ENCODE measurements at regions not wholly inside any gene's neighbourhood (a gene's known extent, or its start where the extent isn't known, plus 50 kb on each side); places are given as distances from the start of the nearest gene placed in this dataset.

- DNase-seq (ENCODE audit: low read depth in 1 of 2, low spot score in 2 of 2) (no peak), FAIRE-seq (no peak)
- Histone ChIP-seq H2BK20ac (ENCODE audit: low read length) (no peak overlapping the region), H3K79me2 (ENCODE audit: control insufficient read depth in 1 of 2, insufficient read depth in 2 of 2, low read length in 2 of 2) (no peaks in the 10 kb centered on the region), H3K79me1 (ENCODE audit: low read depth, low read length) (no peaks in the 10 kb centered on the region), H3K9me3 (ENCODE audit: insufficient read depth in 2 of 2, low read depth in 1 of 2, low read length in 1 of 2) (no peaks in the 10 kb centered on the region), H3K4me3 (ENCODE audit: extremely low read depth in 1 of 4, insufficient read depth in 2 of 4, low read depth in 3 of 4, low read length in 4 of 4) (no peak overlapping the region), H4K91ac (replicated peaks; ENCODE audit: insufficient read length, low read length) (no peak overlapping the region), H3K36me3 (ENCODE audit: control insufficient read depth in 2 of 4, insufficient read depth in 4 of 4, low read length in 3 of 4) (no peaks in the 10 kb centered on the region), H3K4me1 (replicated peaks in 1 of 4; ENCODE audit: control insufficient read depth in 3 of 4, insufficient read depth in 4 of 4, low read length in 3 of 4) (no peaks in the 10 kb centered on the region), H3K23me2 (ENCODE audit: low read depth, low read length) (no peaks in the 10 kb centered on the region), H3K4ac (replicated peaks; ENCODE audit: insufficient read length, low read depth, low read length) (no peak overlapping the region), H4K5ac (ENCODE audit: insufficient read length, low read depth, low read length) (no peak overlapping the region), H3K27ac (ENCODE audit: low read depth, low read length) (no peak overlapping the region), H2BK15ac (ENCODE audit: low read length) (no peak overlapping the region), H2AK5ac (ENCODE audit: low read depth, low read length) (no peak overlapping the region), H3K14ac (ENCODE audit: insufficient read length) (no peak overlapping the region), H2BK120ac (replicated peaks; ENCODE audit: low read depth, low read length) (no peak overlapping the region), H3K56ac (replicated peaks; ENCODE audit: insufficient read length, low read depth, low read length) (no peak overlapping the region), H3K23ac (ENCODE audit: insufficient read length) (no peak overlapping the region), H3K18ac (ENCODE audit: extremely low read depth, low read length) (no peak overlapping the region), H2AFZ (ENCODE audit: low read length) (no peak overlapping the region), H4K20me1 (replicated peaks in 1 of 2; ENCODE audit: control insufficient read depth in 1 of 2, insufficient read depth in 2 of 2, low read length in 2 of 2) (no peaks in the 10 kb centered on the region), H3K27me3 (replicated peaks in 1 of 4; ENCODE audit: control insufficient read depth in 3 of 4, extremely low read depth in 1 of 4, insufficient read depth in 3 of 4, low read length in 3 of 4) (no peaks in the 10 kb centered on the region), H2BK12ac (ENCODE audit: low read depth, low read length) (no peak overlapping the region), H4K8ac (ENCODE audit: extremely low read depth, insufficient read depth, low read length) (no peak overlapping the region), H2BK5ac (ENCODE audit: low read depth, low read length) (no peak overlapping the region), H3K9ac (replicated peaks in 1 of 4; ENCODE audit: extremely low read depth in 1 of 4, low read depth in 3 of 4, low read length in 3 of 4) (no peak overlapping the region), H3K4me2 (ENCODE audit: insufficient read depth in 1 of 2, low read depth in 2 of 2, low read length in 2 of 2) (no peak overlapping the region)
- TF ChIP-seq JUND (IDR thresholded peaks at IDR 0.05; ENCODE audit: low read length) (no peak), SAP30 (IDR thresholded peaks at IDR 0.05; ENCODE audit: insufficient read depth, insufficient replicate concordance, low read length) (no peak), TAF7 (optimal IDR thresholded peaks at IDR 0.05; ENCODE audit: borderline replicate concordance, low read depth, low read length) (no peak), POLR2A (IDR thresholded peaks at IDR 0.05; ENCODE audit: control extremely low read depth in 1 of 2, low read depth in 2 of 2, low read length in 2 of 2) (no peak), EZH2 (IDR thresholded peaks at IDR 0.05; ENCODE audit: low read depth, low read length, severe bottlenecking) (no peak), BCL11A (IDR thresholded peaks at IDR 0.05; ENCODE audit: low read depth in 2 of 2, low read length in 2 of 2) (no peak), CTBP2 (IDR thresholded peaks at IDR 0.05; ENCODE audit: borderline replicate concordance, insufficient read depth, insufficient read length, low read length) (no peak), CBX8 (IDR thresholded peaks at IDR 0.05; ENCODE audit: borderline replicate concordance, low read depth, low read length) (no peak)
- POLR2A ChIA-PET (ENCODE audit: partially characterized antibody) = no interaction called here
- 93% methylated on average over 3 of the region's 3 CpGs; no CpG with 5 or more reads in 1 of the 2 experiments for WGBS, 2 experiments (ENCODE audit: extremely low coverage in 1 of 2, insufficient coverage in 1 of 2, insufficient read length in 1 of 2, insufficient replicate concordance in 2 of 2, low coverage in 1 of 2, low lambda C conversion rate in 2 of 2, missing lambda C conversion rate in 1 of 2)
- CTCF ChIA-PET (ENCODE audit: partially characterized antibody) = no interaction called here
Observed at GRCh38 chr7:47028284-47028683, 553.6 kb downstream of the TNS3 start.

All from H1 (cell line).